GM23338 (cell line): ENCODE measurements at regions not wholly inside any gene's neighbourhood (a gene's known extent, or its start where the extent isn't known, plus 50 kb on each side); places are given as distances from the start of the nearest gene placed in this dataset.

Experiments used
- ATAC-seq: fragments of 200-7000 bp; cut with Tn5 transposase; 3 replicates; pipeline ENCODE4 v1.9.1; 2020
- DNase-seq: peaks from one replicate; pipeline ENCODE4 v3.0.0-alpha.2; 2015; ENCODE audit warnings: low spot score
- H2AFZ ChIP-seq: fragments of 200-600 bp; sonication (generic); 2 replicates; pipeline ENCODE4 v1.8.0; 2016; ENCODE audit warnings: antibody characterized with exemption, mild to moderate bottlenecking, moderate library complexity
- H3F3A ChIP-seq: fragments of 200-600 bp; sonication (generic); replicated peaks from 2 replicates; pipeline ENCODE4 v1.8.0; 2017; ENCODE audit warnings: antibody characterized with exemption, mixed run types, low read depth
- H3K27ac ChIP-seq: fragments of 200-600 bp; sonication (generic); 2 replicates; pipeline ENCODE4 v1.6.1; 2016; ENCODE audit warnings: low read depth
- H3K27me3 ChIP-seq: fragments of 200-600 bp; sonication (generic); 2 replicates; pipeline ENCODE4 v1.8.0; 2016; ENCODE audit warnings: mild to moderate bottlenecking, mixed run types, moderate library complexity; ENCODE audit not compliant: insufficient read depth
- H3K36me3 ChIP-seq: fragments of 200-600 bp; sonication (generic); 2 replicates; pipeline ENCODE4 v1.8.0; 2016; ENCODE audit warnings: mild to moderate bottlenecking; ENCODE audit not compliant: insufficient read depth
- H3K4me1 ChIP-seq: fragments of 200-600 bp; sonication (generic); 2 replicates; pipeline ENCODE4 v1.8.0; 2016; ENCODE audit warnings: mild to moderate bottlenecking, moderate library complexity; ENCODE audit not compliant: insufficient read depth
- H3K4me2 ChIP-seq: fragments of 200-600 bp; sonication (generic); 2 replicates; pipeline ENCODE4 v1.7.1; 2017; ENCODE audit warnings: mixed run types
- H3K4me3 ChIP-seq: fragments of 200-600 bp; sonication (generic); 2 replicates; pipeline ENCODE4 v1.6.1; 2016; ENCODE audit warnings: mixed run types
- H3K79me2 ChIP-seq: fragments of 200-600 bp; sonication (generic); replicated peaks from 2 replicates; pipeline ENCODE4 v1.8.0; 2017; ENCODE audit warnings: mild to moderate bottlenecking; ENCODE audit not compliant: insufficient read depth
- H3K9me2 ChIP-seq: fragments of 200-600 bp; sonication (generic); 2 replicates; pipeline ENCODE4 v1.8.0; 2017; ENCODE audit not compliant: insufficient read depth
- H4K20me1 ChIP-seq: fragments of 200-600 bp; sonication (generic); replicated peaks from 2 replicates; pipeline ENCODE4 v1.8.0; 2017; ENCODE audit warnings: mild to moderate bottlenecking; ENCODE audit not compliant: insufficient read depth
- H3K27ac Mint-ChIP-seq: 2 replicates; pipeline ENCODE4 v1.8.0; 2020; ENCODE audit warnings: inconsistent platforms, mild to moderate bottlenecking, moderate library complexity, mixed read lengths
- H3K27me3 Mint-ChIP-seq: 3 replicates; pipeline ENCODE4 v1.8.0; 2022; ENCODE audit warnings: low read depth, mild to moderate bottlenecking, moderate library complexity, mixed read lengths, inconsistent platforms; ENCODE audit not compliant: insufficient read depth, poor library complexity
- H3K36me3 Mint-ChIP-seq: 3 replicates; pipeline ENCODE4 v1.8.0; 2021; ENCODE audit warnings: low read depth, mild to moderate bottlenecking, inconsistent platforms, moderate library complexity, mixed read lengths
- H3K4me1 Mint-ChIP-seq: 3 replicates; pipeline ENCODE4 v1.8.0; 2020; ENCODE audit warnings: mild to moderate bottlenecking, inconsistent platforms, mixed read lengths
- H3K4me3 Mint-ChIP-seq: 3 replicates; pipeline ENCODE4 v1.8.0; 2021; ENCODE audit warnings: moderate library complexity, mild to moderate bottlenecking, inconsistent platforms, mixed read lengths
- H3K9me3 Mint-ChIP-seq: 3 replicates; pipeline ENCODE4 v1.8.0; 2020; ENCODE audit warnings: moderate library complexity, mild to moderate bottlenecking, inconsistent platforms, mixed read lengths
- CREB1 ChIP-seq: fragments of 250-450 bp; sonication (Bioruptor Pico); IDR thresholded peaks from 2 replicates; pipeline ENCODE4 v1.5.0; 2020; ENCODE audit warnings: low read depth, mild to moderate bottlenecking, moderate library complexity
- EZH2 ChIP-seq: fragments of 200-600 bp; sonication (generic); IDR thresholded peaks from one replicate; pipeline ENCODE4 v1.8.0; 2017; ENCODE audit warnings: antibody characterized with exemption, mild to moderate bottlenecking, low read depth; ENCODE audit not compliant: unreplicated experiment
- EZH2phosphoT487 ChIP-seq: fragments of 200-600 bp; sonication (generic); IDR thresholded peaks from one replicate; pipeline ENCODE4 v1.8.1; 2018; ENCODE audit warnings: antibody characterized with exemption; ENCODE audit not compliant: unreplicated experiment
- JUNB ChIP-seq: IDR thresholded peaks from one replicate; pipeline ENCODE4 v1.6.1; 2016; ENCODE audit warnings: antibody characterized with exemption; ENCODE audit not compliant: unreplicated experiment
- NANOG ChIP-seq: IDR thresholded peaks from 2 replicates; pipeline ENCODE4 v1.6.1; 2016; ENCODE audit warnings: antibody characterized with exemption, borderline replicate concordance
- POLR2AphosphoS5 ChIP-seq: IDR thresholded peaks from 2 replicates; pipeline ENCODE4 v1.6.1; 2016; ENCODE audit warnings: antibody characterized with exemption, low read depth
- STAT1 ChIP-seq: IDR thresholded peaks from one replicate; pipeline ENCODE4 v1.6.1; 2016; ENCODE audit warnings: antibody characterized with exemption; ENCODE audit not compliant: unreplicated experiment
- ZNF114 ChIP-seq: fragments of 250-450 bp; sonication (Bioruptor Pico); IDR thresholded peaks from 2 replicates; pipeline ENCODE4 v1.5.0; 2020; ENCODE audit warnings: mild to moderate bottlenecking, moderate library complexity
- ZNF331 ChIP-seq: fragments of 250-450 bp; sonication (Bioruptor Pico); IDR thresholded peaks from 2 replicates; pipeline ENCODE4 v1.5.0; 2020; ENCODE audit warnings: low read depth, mild to moderate bottlenecking, moderate library complexity
- TF ChIP-seq, protein P1 (sequence below): IDR thresholded peaks from 2 replicates; pipeline ENCODE4 v1.6.1; 2016; ENCODE audit warnings: antibody characterized with exemption
- TF ChIP-seq, protein P2 (sequence below): IDR thresholded peaks from one replicate; pipeline ENCODE4 v1.6.1; 2018; ENCODE audit warnings: antibody characterized with exemption; ENCODE audit not compliant: unreplicated experiment
- TF ChIP-seq, protein P3 (sequence below): fragments of 250-450 bp; sonication (Bioruptor Pico); IDR thresholded peaks from 2 replicates; pipeline ENCODE4 v1.5.0; 2020; ENCODE audit warnings: mild to moderate bottlenecking, moderate library complexity
- TF ChIP-seq, protein P4 (sequence below), 2 experiments: fragments of 200-600 bp in 1 of 2; sonication (generic) in 1 of 2; conservative IDR thresholded peaks; 2 replicates each; pipeline versions ENCODE4 v1.5.1 to v1.6.1; 2016 to 2017; ENCODE audit warnings: antibody characterized with exemption in 2 of 2, low read depth in 2 of 2, mild to moderate bottlenecking in 2 of 2, moderate library complexity in 1 of 2

DNA sequence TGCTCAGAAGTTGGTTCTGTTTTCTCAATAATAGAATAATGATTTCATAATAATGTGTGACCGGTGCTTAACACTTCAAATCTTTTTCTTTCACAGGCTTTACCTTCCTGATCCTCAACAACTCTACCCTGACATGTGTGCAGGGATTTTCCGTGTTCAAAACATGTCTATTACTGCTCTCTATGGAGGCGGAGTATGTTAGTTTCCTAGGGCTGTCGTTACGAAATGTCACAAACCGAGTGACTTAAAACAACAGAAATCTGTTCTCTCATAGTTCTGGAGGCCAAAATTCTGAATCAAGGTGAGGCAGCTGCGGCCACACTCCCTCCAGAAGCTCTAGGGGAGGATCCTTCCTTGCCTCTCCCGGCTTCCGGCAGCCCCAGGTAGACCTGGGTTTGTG is 186.2 kb upstream of the VASH1 start:
- TF ChIP-seq STAT1: no peak
- TF ChIP-seq ZNF331 (CRISPR knock-in tag): no peak
- TF ChIP-seq, protein P1, sequence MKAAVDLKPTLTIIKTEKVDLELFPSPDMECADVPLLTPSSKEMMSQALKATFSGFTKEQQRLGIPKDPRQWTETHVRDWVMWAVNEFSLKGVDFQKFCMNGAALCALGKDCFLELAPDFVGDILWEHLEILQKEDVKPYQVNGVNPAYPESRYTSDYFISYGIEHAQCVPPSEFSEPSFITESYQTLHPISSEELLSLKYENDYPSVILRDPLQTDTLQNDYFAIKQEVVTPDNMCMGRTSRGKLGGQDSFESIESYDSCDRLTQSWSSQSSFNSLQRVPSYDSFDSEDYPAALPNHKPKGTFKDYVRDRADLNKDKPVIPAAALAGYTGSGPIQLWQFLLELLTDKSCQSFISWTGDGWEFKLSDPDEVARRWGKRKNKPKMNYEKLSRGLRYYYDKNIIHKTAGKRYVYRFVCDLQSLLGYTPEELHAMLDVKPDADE: no peak
- no peak for TF ChIP-seq EZH2
- TF ChIP-seq ZNF114 (CRISPR knock-in tag): no peak
- no peak for TF ChIP-seq POLR2AphosphoS5
- TF ChIP-seq CREB1 (CRISPR knock-in tag): no peak
- TF ChIP-seq EZH2phosphoT487: no peak
- no peak for TF ChIP-seq NANOG
- TF ChIP-seq JUNB: no peak
- TF ChIP-seq, protein P2, sequence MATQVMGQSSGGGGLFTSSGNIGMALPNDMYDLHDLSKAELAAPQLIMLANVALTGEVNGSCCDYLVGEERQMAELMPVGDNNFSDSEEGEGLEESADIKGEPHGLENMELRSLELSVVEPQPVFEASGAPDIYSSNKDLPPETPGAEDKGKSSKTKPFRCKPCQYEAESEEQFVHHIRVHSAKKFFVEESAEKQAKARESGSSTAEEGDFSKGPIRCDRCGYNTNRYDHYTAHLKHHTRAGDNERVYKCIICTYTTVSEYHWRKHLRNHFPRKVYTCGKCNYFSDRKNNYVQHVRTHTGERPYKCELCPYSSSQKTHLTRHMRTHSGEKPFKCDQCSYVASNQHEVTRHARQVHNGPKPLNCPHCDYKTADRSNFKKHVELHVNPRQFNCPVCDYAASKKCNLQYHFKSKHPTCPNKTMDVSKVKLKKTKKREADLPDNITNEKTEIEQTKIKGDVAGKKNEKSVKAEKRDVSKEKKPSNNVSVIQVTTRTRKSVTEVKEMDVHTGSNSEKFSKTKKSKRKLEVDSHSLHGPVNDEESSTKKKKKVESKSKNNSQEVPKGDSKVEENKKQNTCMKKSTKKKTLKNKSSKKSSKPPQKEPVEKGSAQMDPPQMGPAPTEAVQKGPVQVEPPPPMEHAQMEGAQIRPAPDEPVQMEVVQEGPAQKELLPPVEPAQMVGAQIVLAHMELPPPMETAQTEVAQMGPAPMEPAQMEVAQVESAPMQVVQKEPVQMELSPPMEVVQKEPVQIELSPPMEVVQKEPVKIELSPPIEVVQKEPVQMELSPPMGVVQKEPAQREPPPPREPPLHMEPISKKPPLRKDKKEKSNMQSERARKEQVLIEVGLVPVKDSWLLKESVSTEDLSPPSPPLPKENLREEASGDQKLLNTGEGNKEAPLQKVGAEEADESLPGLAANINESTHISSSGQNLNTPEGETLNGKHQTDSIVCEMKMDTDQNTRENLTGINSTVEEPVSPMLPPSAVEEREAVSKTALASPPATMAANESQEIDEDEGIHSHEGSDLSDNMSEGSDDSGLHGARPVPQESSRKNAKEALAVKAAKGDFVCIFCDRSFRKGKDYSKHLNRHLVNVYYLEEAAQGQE: no peak
- TF ChIP-seq, protein P3, sequence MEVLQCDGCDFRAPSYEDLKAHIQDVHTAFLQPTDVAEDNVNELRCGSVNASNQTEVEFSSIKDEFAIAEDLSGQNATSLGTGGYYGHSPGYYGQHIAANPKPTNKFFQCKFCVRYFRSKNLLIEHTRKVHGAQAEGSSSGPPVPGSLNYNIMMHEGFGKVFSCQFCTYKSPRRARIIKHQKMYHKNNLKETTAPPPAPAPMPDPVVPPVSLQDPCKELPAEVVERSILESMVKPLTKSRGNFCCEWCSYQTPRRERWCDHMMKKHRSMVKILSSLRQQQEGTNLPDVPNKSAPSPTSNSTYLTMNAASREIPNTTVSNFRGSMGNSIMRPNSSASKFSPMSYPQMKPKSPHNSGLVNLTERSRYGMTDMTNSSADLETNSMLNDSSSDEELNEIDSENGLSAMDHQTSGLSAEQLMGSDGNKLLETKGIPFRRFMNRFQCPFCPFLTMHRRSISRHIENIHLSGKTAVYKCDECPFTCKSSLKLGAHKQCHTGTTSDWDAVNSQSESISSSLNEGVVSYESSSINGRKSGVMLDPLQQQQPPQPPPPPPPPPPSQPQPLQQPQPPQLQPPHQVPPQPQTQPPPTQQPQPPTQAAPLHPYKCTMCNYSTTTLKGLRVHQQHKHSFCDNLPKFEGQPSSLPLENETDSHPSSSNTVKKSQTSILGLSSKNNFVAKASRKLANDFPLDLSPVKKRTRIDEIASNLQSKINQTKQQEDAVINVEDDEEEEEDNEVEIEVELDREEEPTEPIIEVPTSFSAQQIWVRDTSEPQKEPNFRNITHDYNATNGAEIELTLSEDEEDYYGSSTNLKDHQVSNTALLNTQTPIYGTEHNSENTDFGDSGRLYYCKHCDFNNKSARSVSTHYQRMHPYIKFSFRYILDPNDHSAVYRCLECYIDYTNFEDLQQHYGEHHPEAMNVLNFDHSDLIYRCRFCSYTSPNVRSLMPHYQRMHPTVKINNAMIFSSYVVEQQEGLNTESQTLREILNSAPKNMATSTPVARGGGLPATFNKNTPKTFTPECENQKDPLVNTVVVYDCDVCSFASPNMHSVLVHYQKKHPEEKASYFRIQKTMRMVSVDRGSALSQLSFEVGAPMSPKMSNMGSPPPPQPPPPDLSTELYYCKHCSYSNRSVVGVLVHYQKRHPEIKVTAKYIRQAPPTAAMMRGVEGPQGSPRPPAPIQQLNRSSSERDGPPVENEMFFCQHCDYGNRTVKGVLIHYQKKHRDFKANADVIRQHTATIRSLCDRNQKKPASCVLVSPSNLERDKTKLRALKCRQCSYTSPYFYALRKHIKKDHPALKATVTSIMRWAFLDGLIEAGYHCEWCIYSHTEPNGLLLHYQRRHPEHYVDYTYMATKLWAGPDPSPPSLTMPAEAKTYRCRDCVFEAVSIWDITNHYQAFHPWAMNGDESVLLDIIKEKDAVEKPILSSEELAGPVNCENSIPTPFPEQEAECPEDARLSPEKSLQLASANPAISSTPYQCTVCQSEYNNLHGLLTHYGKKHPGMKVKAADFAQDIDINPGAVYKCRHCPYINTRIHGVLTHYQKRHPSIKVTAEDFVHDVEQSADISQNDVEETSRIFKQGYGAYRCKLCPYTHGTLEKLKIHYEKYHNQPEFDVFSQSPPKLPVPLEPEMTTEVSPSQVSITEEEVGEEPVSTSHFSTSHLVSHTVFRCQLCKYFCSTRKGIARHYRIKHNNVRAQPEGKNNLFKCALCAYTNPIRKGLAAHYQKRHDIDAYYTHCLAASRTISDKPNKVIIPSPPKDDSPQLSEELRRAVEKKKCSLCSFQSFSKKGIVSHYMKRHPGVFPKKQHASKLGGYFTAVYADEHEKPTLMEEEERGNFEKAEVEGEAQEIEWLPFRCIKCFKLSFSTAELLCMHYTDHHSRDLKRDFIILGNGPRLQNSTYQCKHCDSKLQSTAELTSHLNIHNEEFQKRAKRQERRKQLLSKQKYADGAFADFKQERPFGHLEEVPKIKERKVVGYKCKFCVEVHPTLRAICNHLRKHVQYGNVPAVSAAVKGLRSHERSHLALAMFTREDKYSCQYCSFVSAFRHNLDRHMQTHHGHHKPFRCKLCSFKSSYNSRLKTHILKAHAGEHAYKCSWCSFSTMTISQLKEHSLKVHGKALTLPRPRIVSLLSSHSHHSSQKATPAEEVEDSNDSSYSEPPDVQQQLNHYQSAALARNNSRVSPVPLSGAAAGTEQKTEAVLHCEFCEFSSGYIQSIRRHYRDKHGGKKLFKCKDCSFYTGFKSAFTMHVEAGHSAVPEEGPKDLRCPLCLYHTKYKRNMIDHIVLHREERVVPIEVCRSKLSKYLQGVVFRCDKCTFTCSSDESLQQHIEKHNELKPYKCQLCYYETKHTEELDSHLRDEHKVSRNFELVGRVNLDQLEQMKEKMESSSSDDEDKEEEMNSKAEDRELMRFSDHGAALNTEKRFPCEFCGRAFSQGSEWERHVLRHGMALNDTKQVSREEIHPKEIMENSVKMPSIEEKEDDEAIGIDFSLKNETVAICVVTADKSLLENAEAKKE (CRISPR knock-in tag): no peak
- TF ChIP-seq, protein P4, sequence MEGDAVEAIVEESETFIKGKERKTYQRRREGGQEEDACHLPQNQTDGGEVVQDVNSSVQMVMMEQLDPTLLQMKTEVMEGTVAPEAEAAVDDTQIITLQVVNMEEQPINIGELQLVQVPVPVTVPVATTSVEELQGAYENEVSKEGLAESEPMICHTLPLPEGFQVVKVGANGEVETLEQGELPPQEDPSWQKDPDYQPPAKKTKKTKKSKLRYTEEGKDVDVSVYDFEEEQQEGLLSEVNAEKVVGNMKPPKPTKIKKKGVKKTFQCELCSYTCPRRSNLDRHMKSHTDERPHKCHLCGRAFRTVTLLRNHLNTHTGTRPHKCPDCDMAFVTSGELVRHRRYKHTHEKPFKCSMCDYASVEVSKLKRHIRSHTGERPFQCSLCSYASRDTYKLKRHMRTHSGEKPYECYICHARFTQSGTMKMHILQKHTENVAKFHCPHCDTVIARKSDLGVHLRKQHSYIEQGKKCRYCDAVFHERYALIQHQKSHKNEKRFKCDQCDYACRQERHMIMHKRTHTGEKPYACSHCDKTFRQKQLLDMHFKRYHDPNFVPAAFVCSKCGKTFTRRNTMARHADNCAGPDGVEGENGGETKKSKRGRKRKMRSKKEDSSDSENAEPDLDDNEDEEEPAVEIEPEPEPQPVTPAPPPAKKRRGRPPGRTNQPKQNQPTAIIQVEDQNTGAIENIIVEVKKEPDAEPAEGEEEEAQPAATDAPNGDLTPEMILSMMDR (conservative IDR thresholded peaks at IDR 0.05; ENCODE audit: low read depth in 2 of 2): no peak
- Histone ChIP-seq H3K9me2 (no peaks in the 10 kb centered on the region), H4K20me1 (no peaks in the 10 kb centered on the region), H3K4me2 (no peak overlapping the region), H3K36me3 (no peaks in the 10 kb centered on the region), H3K27me3 (no peaks in the 10 kb centered on the region), H3K27ac (no peak overlapping the region), H2AFZ (no peak overlapping the region), H3K4me1 (no peaks in the 10 kb centered on the region), H3K4me3 (no peak overlapping the region), H3K79me2 (no peaks in the 10 kb centered on the region), H3F3A (no peaks in the 10 kb centered on the region)
- Mint-ChIP-seq H3K36me3 (no peaks in the 10 kb centered on the region), H3K27me3 (peaks cover 3% of the 10 kb centered on the region), H3K27ac (no peak overlapping the region), H3K4me1 (peaks cover 4% of the 10 kb centered on the region; the same call in 1 of the 3 replicates), H3K4me3 (no peak overlapping the region), H3K9me3 (peaks cover 3% of the 10 kb centered on the region; the same call in 2 of the 3 replicates)
- DNase-seq (no peak), ATAC-seq (no peak)
